ENCODE measurements at regions not wholly inside any gene's neighbourhood (a gene's known extent, or its start where the extent isn't known, plus 50 kb on each side); places are given as distances from the start of the nearest gene placed in this dataset.

- Mint-ChIP-seq H3K4me3 (no peak overlapping the region), H3K9me3 (peaks cover 9% of the 10 kb centered on the region), H3K27ac (ENCODE audit: low read depth) (no peak overlapping the region), H3K36me3 (ENCODE audit: insufficient read depth) (no peaks in the 10 kb centered on the region), H3K27me3 (peaks cover 19% of the 10 kb centered on the region), H3K4me1 (no peaks in the 10 kb centered on the region)
- DNase-seq (ENCODE audit: low spot score in 2 of 2) (no peak), ATAC-seq (replicated peaks; ENCODE audit: extremely low read depth, poor library complexity, severe bottlenecking) (no peak)
Measured at GRCh38 chr16:5472552-5472951, 375.0 kb upstream of the EEF2KMT start.

- no peaks in the 10 kb centered on the region for H3K36me3 Mint-ChIP-seq (ENCODE audit: insufficient read depth)
- peaks cover 19% of the 10 kb centered on the region for H3K27me3 Mint-ChIP-seq
- no peak overlapping the region for H3K4me3 Mint-ChIP-seq
- no peak for ATAC-seq (replicated peaks; ENCODE audit: extremely low read depth, poor library complexity, severe bottlenecking)
- no peak for DNase-seq (ENCODE audit: low spot score in 2 of 2)
- no peaks in the 10 kb centered on the region for H3K4me1 Mint-ChIP-seq
- no peak overlapping the region for H3K27ac Mint-ChIP-seq (ENCODE audit: low read depth)
- peaks cover 16% of the 10 kb centered on the region for H3K9me3 Mint-ChIP-seq
Measured at GRCh38 chr16:5468488-5468887, 370.9 kb upstream of the EEF2KMT start.

GRCh38 chr16:5467552-5467951, 370.0 kb upstream of the EEF2KMT start:
- Mint-ChIP-seq H3K4me3 (no peak overlapping the region), H3K27ac (ENCODE audit: low read depth) (no peak overlapping the region), H3K36me3 (ENCODE audit: insufficient read depth) (no peaks in the 10 kb centered on the region), H3K27me3 (peaks cover 10% of the 10 kb centered on the region), H3K4me1 (no peaks in the 10 kb centered on the region), H3K9me3 (peaks cover 16% of the 10 kb centered on the region)
- DNase-seq (ENCODE audit: low spot score in 2 of 2) (no peak), ATAC-seq (replicated peaks; ENCODE audit: extremely low read depth, poor library complexity, severe bottlenecking) (no peak)

DNA sequence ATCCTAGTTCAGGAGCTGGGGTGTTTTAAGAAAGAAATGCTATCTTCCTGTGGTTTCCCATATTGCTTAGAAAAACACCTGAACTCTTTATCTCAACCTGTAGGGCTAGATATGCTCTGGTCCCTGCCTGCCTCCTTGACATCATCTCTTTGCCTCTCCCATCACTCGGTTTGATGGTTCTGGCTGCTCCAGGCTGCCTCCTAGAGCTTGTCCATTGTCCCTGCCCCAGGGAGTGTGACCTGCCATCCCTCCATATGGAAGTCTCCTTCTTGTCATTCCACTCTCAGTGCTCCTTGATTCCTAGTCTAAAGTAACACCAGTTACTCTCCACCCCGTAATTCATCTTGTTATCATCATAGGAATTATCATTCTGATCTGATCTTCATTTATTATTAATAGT, 369.0 kb upstream of the EEF2KMT start:
- ATAC-seq (replicated peaks; ENCODE audit: extremely low read depth, poor library complexity, severe bottlenecking) (no peak), DNase-seq (ENCODE audit: low spot score in 2 of 2) (no peak)
- Mint-ChIP-seq H3K27ac (ENCODE audit: low read depth) (no peak overlapping the region), H3K4me1 (no peaks in the 10 kb centered on the region), H3K9me3 (peaks cover 16% of the 10 kb centered on the region), H3K27me3 (peaks cover under 1% of the 10 kb centered on the region), H3K4me3 (no peak overlapping the region), H3K36me3 (ENCODE audit: insufficient read depth) (no peaks in the 10 kb centered on the region)

- Mint-ChIP-seq H3K36me3 (ENCODE audit: insufficient read depth) (no peaks in the 10 kb centered on the region), H3K9me3 (peaks cover 16% of the 10 kb centered on the region), H3K4me1 (no peaks in the 10 kb centered on the region), H3K27ac (ENCODE audit: low read depth) (no peak overlapping the region), H3K27me3 (no peaks in the 10 kb centered on the region), H3K4me3 (no peak overlapping the region)
- no peak for DNase-seq (ENCODE audit: low spot score in 2 of 2)
- no peak for ATAC-seq (replicated peaks; ENCODE audit: extremely low read depth, poor library complexity, severe bottlenecking)
Measured at GRCh38 chr16:5465714-5466113, 368.1 kb upstream of the EEF2KMT start.

DNA sequence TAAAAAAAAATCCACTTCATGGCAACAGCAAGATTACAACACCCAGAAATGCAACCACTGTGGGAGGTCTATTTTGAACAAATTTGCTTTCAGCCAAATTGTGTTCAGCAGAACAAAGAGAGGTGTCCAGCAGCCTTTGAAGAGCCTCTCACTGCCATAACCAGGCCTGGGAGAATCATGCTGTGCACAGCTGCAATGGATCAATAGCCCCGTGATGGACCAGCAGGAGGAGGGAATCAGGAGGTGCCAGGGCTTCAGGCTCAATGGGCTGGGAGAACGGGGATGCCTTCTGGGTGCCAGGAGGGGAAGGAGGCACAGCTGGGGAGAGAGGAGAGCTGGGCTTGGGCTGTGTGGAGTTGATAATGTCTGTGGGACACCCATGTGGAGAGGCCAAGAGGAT, 366.2 kb upstream of the EEF2KMT start:
- Mint-ChIP-seq H3K36me3 (ENCODE audit: insufficient read depth) (no peaks in the 10 kb centered on the region), H3K4me1 (no peaks in the 10 kb centered on the region), H3K9me3 (peaks cover 10% of the 10 kb centered on the region), H3K27ac (ENCODE audit: low read depth) (no peak overlapping the region), H3K27me3 (peaks cover 11% of the 10 kb centered on the region), H3K4me3 (no peak overlapping the region)
- ATAC-seq (replicated peaks; ENCODE audit: extremely low read depth, poor library complexity, severe bottlenecking) (no peak), DNase-seq (ENCODE audit: low spot score in 2 of 2) (no peak)

DNA sequence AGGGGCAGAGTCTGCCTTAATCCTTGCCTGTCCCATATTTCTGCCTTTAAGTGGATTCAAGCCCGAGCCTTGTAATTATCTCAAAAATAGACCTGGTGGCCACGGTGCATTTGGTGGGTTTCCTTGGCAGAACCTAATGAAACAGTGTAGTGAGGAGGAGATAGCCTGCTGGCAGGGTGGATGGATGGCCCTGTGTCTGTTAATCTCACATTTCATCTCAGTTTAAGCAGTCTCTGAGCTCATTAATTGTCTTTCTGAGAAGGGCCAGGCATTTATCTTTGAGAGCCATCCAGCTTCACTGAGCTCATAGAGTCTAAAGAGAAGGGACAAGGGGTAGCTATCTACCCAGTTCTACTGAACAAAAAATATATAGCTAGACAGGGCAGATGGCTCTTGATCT, 364.0 kb upstream of the EEF2KMT start:
- no peak for DNase-seq (ENCODE audit: low spot score in 2 of 2)
- no peak overlapping the region for H3K27ac Mint-ChIP-seq (ENCODE audit: low read depth)
- H3K4me1 Mint-ChIP-seq, result no peaks in the 10 kb centered on the region

DNA sequence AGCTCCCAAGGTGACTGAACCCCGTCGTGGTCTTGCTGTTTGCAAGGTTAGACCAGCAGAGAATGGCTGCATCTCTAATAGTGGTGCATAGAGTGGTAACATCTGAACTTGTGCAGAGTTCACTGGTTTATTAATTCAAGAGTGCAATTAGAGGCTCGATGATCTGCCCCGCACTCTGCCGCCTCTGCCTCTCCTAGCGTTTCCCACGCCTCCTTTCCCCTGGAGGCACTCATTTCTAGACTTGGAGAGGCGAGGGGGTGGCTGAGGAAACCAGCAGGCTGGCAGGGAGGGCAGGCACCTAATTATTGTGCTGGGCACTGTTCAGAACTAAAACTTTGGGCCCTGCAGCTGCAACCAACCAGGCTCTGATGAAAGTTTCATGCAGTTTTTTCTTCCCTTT, 363.5 kb upstream of the EEF2KMT start:
- peaks cover 11% of the 10 kb centered on the region for H3K27me3 Mint-ChIP-seq
- no peak overlapping the region for H3K27ac Mint-ChIP-seq (ENCODE audit: low read depth)
- DNase-seq (ENCODE audit: low spot score in 2 of 2), result no peak
- no peak overlapping the region for H3K4me3 Mint-ChIP-seq
- H3K9me3 Mint-ChIP-seq, result no peaks in the 10 kb centered on the region
- H3K36me3 Mint-ChIP-seq (ENCODE audit: insufficient read depth), result no peaks in the 10 kb centered on the region
- H3K4me1 Mint-ChIP-seq, result no peaks in the 10 kb centered on the region
- no peak for ATAC-seq (replicated peaks; ENCODE audit: extremely low read depth, poor library complexity, severe bottlenecking)

More for the DNA sequence above, 364.0 kb upstream of the EEF2KMT start:
- H3K4me3 Mint-ChIP-seq, result no peak overlapping the region
- ATAC-seq (replicated peaks; ENCODE audit: extremely low read depth, poor library complexity, severe bottlenecking), result no peak
- H3K9me3 Mint-ChIP-seq, result no peaks in the 10 kb centered on the region
- H3K36me3 Mint-ChIP-seq (ENCODE audit: insufficient read depth), result no peaks in the 10 kb centered on the region
- H3K27me3 Mint-ChIP-seq, result peaks cover 11% of the 10 kb centered on the region

DNA sequence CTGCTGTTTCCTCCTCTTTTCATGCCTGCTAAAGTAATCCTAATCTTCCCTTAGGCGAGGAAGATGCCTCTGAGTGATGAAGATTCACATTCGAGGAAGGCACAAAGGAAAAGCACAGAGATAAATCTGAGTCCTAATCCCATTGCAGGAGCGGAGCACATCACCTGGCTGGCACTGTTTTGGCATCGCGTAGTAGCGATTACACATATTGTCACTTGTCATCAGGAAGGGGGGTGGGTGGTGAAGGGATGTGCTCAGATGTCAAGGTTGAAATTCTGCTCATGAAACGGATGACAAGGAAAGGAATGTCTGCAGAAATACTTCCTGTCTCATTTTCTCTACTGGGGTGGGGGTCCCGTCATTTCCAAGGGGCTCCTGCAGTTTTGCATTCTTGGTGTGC, 363.1 kb upstream of the EEF2KMT start:
- H3K9me3 Mint-ChIP-seq, result no peaks in the 10 kb centered on the region
- peaks cover 11% of the 10 kb centered on the region for H3K27me3 Mint-ChIP-seq
- H3K27ac Mint-ChIP-seq (ENCODE audit: low read depth), result no peak overlapping the region
- ATAC-seq (replicated peaks; ENCODE audit: extremely low read depth, poor library complexity, severe bottlenecking) (no peak), DNase-seq (ENCODE audit: low spot score in 2 of 2) (no peak)
- H3K36me3 Mint-ChIP-seq (ENCODE audit: insufficient read depth), result no peaks in the 10 kb centered on the region
- no peak overlapping the region for H3K4me3 Mint-ChIP-seq
- H3K4me1 Mint-ChIP-seq, result no peaks in the 10 kb centered on the region

- no peak overlapping the region for H3K4me3 Mint-ChIP-seq
- DNase-seq (ENCODE audit: low spot score in 2 of 2) (no peak), ATAC-seq (replicated peaks; ENCODE audit: extremely low read depth, poor library complexity, severe bottlenecking) (no peak)
- H3K4me1 Mint-ChIP-seq, result no peaks in the 10 kb centered on the region
- H3K36me3 Mint-ChIP-seq (ENCODE audit: insufficient read depth), result no peaks in the 10 kb centered on the region
- H3K27me3 Mint-ChIP-seq, result peaks cover 11% of the 10 kb centered on the region
- H3K9me3 Mint-ChIP-seq, result peaks cover 3% of the 10 kb centered on the region
- no peak overlapping the region for H3K27ac Mint-ChIP-seq (ENCODE audit: low read depth)
Measured at GRCh38 chr16:5459863-5460262, 362.3 kb upstream of the EEF2KMT start.

DNA sequence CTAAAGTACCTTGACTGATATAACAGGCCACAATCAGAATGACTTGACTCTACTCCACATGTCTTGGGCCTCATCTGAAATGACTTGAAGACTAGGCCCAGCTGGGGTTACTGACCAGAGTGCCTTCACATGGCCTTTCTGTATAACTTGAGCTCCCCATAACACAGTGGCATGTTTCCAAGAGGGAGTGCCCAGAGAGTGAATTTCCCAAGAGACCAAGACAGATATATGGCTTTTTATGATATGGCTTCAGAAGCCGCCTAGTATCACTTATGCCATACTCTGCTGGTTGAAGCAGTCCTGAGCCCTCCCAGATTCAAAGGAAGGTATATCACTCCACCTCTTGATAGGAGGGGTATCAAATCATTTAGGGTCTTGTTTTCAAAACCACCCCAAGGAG, 357.5 kb upstream of the EEF2KMT start:
- Mint-ChIP-seq H3K27me3 (peaks cover 11% of the 10 kb centered on the region), H3K9me3 (peaks cover 6% of the 10 kb centered on the region)
- ATAC-seq (replicated peaks; ENCODE audit: extremely low read depth, poor library complexity, severe bottlenecking), result no peak

GRCh38 chr16:5454349-5454748, 356.8 kb upstream of the EEF2KMT start:
- Mint-ChIP-seq H3K27ac (ENCODE audit: low read depth) (no peak overlapping the region), H3K4me3 (no peak overlapping the region), H3K27me3 (peaks cover 8% of the 10 kb centered on the region), H3K36me3 (ENCODE audit: insufficient read depth) (peaks cover 2% of the 10 kb centered on the region), H3K9me3 (peaks cover 6% of the 10 kb centered on the region), H3K4me1 (no peaks in the 10 kb centered on the region)
- ATAC-seq (replicated peaks; ENCODE audit: extremely low read depth, poor library complexity, severe bottlenecking) (no peak), DNase-seq (ENCODE audit: low spot score in 2 of 2) (no peak)

More for the DNA sequence above, 357.5 kb upstream of the EEF2KMT start:
- Mint-ChIP-seq H3K27ac (ENCODE audit: low read depth) (no peak overlapping the region), H3K4me3 (no peak overlapping the region), H3K4me1 (no peaks in the 10 kb centered on the region), H3K36me3 (ENCODE audit: insufficient read depth) (peaks cover 2% of the 10 kb centered on the region)
- DNase-seq (ENCODE audit: low spot score in 2 of 2), result no peak

- peaks cover 9% of the 10 kb centered on the region for H3K27me3 Mint-ChIP-seq
- peaks cover 2% of the 10 kb centered on the region for H3K36me3 Mint-ChIP-seq (ENCODE audit: insufficient read depth)
- DNase-seq (ENCODE audit: low spot score in 2 of 2), result no peak
- no peak overlapping the region for H3K27ac Mint-ChIP-seq (ENCODE audit: low read depth)
- H3K9me3 Mint-ChIP-seq, result peaks cover 10% of the 10 kb centered on the region
- no peak for ATAC-seq (replicated peaks; ENCODE audit: extremely low read depth, poor library complexity, severe bottlenecking)
- no peaks in the 10 kb centered on the region for H3K4me1 Mint-ChIP-seq
- no peak overlapping the region for H3K4me3 Mint-ChIP-seq
Measured at GRCh38 chr16:5451641-5452040, 354.0 kb upstream of the EEF2KMT start.

All from central memory CD8-positive, alpha-beta T cell (primary cell).